ENCODE measurements at regions not wholly inside any gene's neighbourhood (a gene's known extent, or its start where the extent isn't known, plus 50 kb on each side); places are given as distances from the start of the nearest gene placed in this dataset.

- TF ChIP-seq EP300 (conservative IDR thresholded peaks at IDR 0.05; ENCODE audit: poor library complexity, severe bottlenecking) (no peak), EZH2 (IDR thresholded peaks at IDR 0.05; ENCODE audit: borderline replicate concordance, insufficient read depth, low read length, poor library complexity, severe bottlenecking) (no peak), TAF1 (IDR thresholded peaks at IDR 0.05; ENCODE audit: low read depth) (no peak), POLR2AphosphoS5 (IDR thresholded peaks at IDR 0.05) (no peak), RAD21 (conservative IDR thresholded peaks at IDR 0.05) (no peak)
- TF ChIP-seq, protein P1, sequence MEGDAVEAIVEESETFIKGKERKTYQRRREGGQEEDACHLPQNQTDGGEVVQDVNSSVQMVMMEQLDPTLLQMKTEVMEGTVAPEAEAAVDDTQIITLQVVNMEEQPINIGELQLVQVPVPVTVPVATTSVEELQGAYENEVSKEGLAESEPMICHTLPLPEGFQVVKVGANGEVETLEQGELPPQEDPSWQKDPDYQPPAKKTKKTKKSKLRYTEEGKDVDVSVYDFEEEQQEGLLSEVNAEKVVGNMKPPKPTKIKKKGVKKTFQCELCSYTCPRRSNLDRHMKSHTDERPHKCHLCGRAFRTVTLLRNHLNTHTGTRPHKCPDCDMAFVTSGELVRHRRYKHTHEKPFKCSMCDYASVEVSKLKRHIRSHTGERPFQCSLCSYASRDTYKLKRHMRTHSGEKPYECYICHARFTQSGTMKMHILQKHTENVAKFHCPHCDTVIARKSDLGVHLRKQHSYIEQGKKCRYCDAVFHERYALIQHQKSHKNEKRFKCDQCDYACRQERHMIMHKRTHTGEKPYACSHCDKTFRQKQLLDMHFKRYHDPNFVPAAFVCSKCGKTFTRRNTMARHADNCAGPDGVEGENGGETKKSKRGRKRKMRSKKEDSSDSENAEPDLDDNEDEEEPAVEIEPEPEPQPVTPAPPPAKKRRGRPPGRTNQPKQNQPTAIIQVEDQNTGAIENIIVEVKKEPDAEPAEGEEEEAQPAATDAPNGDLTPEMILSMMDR (IDR thresholded peaks at IDR 0.05; ENCODE audit: poor library complexity, severe bottlenecking) = no peak
These were observed 252.2 kb upstream of the FOXN3 start for GRCh38 chr14:89669193-89669592.

All from neural cell (in vitro differentiated cells).